GM18858 (cell line): ENCODE measurements at regions not wholly inside any gene's neighbourhood (a gene's known extent, or its start where the extent isn't known, plus 50 kb on each side); places are given as distances from the start of the nearest gene placed in this dataset.

Source experiments
- ATAC-seq: cut with Tn5 transposase; IDR thresholded peaks from one replicate; pipeline ENCODE4 v1.9.1; 2021; ENCODE audit not compliant: unreplicated experiment

GRCh38 chr22:49449811-49450446 lies 377.7 kb downstream of the BRD1 start:
- ATAC-seq = no peak

- ATAC-seq = no peak
Measured at GRCh38 chr22:49449377-49449776, 378.3 kb downstream of the BRD1 start.

GRCh38 chr22:49448526-49448925 lies 379.1 kb downstream of the BRD1 start:
- no peak for ATAC-seq

- ATAC-seq = no peak
Measured at GRCh38 chr22:49447837-49448236, 379.8 kb downstream of the BRD1 start.

GRCh38 chr22:49446759-49447710 lies 380.6 kb downstream of the BRD1 start:
- no peak for ATAC-seq

- no peak for ATAC-seq
Measured at GRCh38 chr22:49446145-49446758, 381.4 kb downstream of the BRD1 start.

GRCh38 chr22:49444781-49445180 lies 382.9 kb downstream of the BRD1 start:
- no peak for ATAC-seq

- ATAC-seq = no peak
Measured at GRCh38 chr22:49440931-49441330, 386.7 kb downstream of the BRD1 start.

- no peak for ATAC-seq
Measured at GRCh38 chr22:49439373-49439772, 388.3 kb downstream of the BRD1 start.

- no peak for ATAC-seq
Measured at GRCh38 chr22:49437956-49438355, 389.7 kb downstream of the BRD1 start.

- no peak for ATAC-seq
Measured at GRCh38 chr22:49437356-49437755, 390.3 kb downstream of the BRD1 start.

- no peak for ATAC-seq
Measured at GRCh38 chr22:49436056-49436455, 391.6 kb downstream of the BRD1 start.

- no peak for ATAC-seq
Measured at GRCh38 chr22:49435596-49435995, 392.1 kb downstream of the BRD1 start.

- ATAC-seq = no peak
Measured at GRCh38 chr22:49433717-49434611, 393.7 kb downstream of the BRD1 start.

GRCh38 chr22:49432897-49433443 lies 394.7 kb downstream of the BRD1 start:
- ATAC-seq = no peak

- no peak for ATAC-seq
Measured at GRCh38 chr22:49432211-49432896, 395.3 kb downstream of the BRD1 start.

- no peak for ATAC-seq
Measured at GRCh38 chr22:49431551-49431950, 396.1 kb downstream of the BRD1 start.

- no peak for ATAC-seq
Measured at GRCh38 chr22:49429066-49429465, 398.6 kb downstream of the BRD1 start.

- ATAC-seq = no peak
Measured at GRCh38 chr22:49427941-49428340, 399.7 kb downstream of the BRD1 start.

GRCh38 chr22:49427341-49427740 lies 400.3 kb downstream of the BRD1 start:
- ATAC-seq = no peak
